ENCODE measurements at regions not wholly inside any gene's neighbourhood (a gene's known extent, or its start where the extent isn't known, plus 50 kb on each side); places are given as distances from the start of the nearest gene placed in this dataset.

GRCh38 chr14:96961895-96962294 lies 164.7 kb downstream of the VRK1 start:
- Histone ChIP-seq H3K4me1 (no peaks in the 10 kb centered on the region), H3K9me3 (peaks cover 0 to 45% (median 0%) of the 10 kb centered on the region in 3 donors), H3K4me3 (no peak overlapping the region), H3K36me3 (no peaks in the 10 kb centered on the region), H3K27ac (no peak overlapping the region), H3K27me3 (peaks cover 4% of the 10 kb centered on the region)
- 0 to 44% methylated on average over 1 to 2 of the region's 2 CpGs for WGBS, 2 donors (ENCODE audit: low coverage in 1 of 2)
- no peak for TF ChIP-seq POLR2A (IDR thresholded peaks at IDR 0.05)
- no peak for TF ChIP-seq POLR2AphosphoS5 (IDR thresholded peaks at IDR 0.05)
- TF ChIP-seq EP300 (IDR thresholded peaks at IDR 0.05) = no peak
- no peak for TF ChIP-seq CTCF (IDR thresholded peaks at IDR 0.05)
- no peak for ATAC-seq

DNA sequence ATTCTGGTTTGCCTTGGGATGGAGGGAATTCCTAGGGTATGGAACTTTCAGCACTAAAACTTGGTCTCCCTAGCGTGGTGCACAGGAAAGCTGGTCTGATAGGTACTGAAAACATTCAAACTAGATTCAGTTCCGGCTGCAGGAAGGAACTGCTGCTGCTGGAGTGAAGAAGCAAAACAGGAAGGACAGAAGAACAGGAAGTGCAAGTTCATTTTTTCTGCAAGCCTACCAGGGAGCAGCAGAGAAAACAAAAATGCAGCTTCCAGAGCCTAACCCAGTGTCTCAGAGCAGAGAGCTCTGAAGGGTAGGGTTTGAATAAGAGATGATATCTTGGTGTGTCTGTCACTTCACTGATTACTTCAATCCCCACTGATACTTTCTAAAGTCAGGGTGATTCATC lies 165.2 kb downstream of the VRK1 start:
- no peaks in the 10 kb centered on the region for H3K36me3 ChIP-seq
- H3K27me3 ChIP-seq = peaks cover 4% of the 10 kb centered on the region
- H3K4me1 ChIP-seq = no peaks in the 10 kb centered on the region
- no peak overlapping the region for H3K4me3 ChIP-seq
- 39 to 43% methylated on average over 2 of the region's 2 CpGs for WGBS, 2 donors (ENCODE audit: low coverage in 1 of 2)
- TF ChIP-seq EP300 (IDR thresholded peaks at IDR 0.05) (no peak), POLR2AphosphoS5 (IDR thresholded peaks at IDR 0.05) (no peak), CTCF (IDR thresholded peaks at IDR 0.05) (no peak), POLR2A (IDR thresholded peaks at IDR 0.05) (no peak)
- H3K27ac ChIP-seq = no peak overlapping the region
- ATAC-seq = no peak
- H3K9me3 ChIP-seq = peaks cover 0 to 49% (median 0%) of the 10 kb centered on the region in 3 donors

GRCh38 chr14:96964726-96965415 lies 167.7 kb downstream of the VRK1 start:
- ATAC-seq = no peak
- Histone ChIP-seq H3K9me3 (peaks cover 0 to 52% (median 0%) of the 10 kb centered on the region in 3 donors), H3K4me3 (no peak overlapping the region), H3K36me3 (no peaks in the 10 kb centered on the region), H3K4me1 (no peaks in the 10 kb centered on the region), H3K27me3 (no peaks in the 10 kb centered on the region), H3K27ac (no peak overlapping the region)
- WGBS, 2 donors (ENCODE audit: low coverage in 1 of 2) = 94 to 96% methylated on average over 9 to 24 of the region's 25 CpGs
- TF ChIP-seq CTCF (IDR thresholded peaks at IDR 0.05) (no peak), POLR2AphosphoS5 (IDR thresholded peaks at IDR 0.05) (no peak), POLR2A (IDR thresholded peaks at IDR 0.05) (no peak), EP300 (IDR thresholded peaks at IDR 0.05) (no peak)

GRCh38 chr14:96965885-96966595 lies 168.9 kb downstream of the VRK1 start:
- no peak for ATAC-seq
- no peak overlapping the region for H3K27ac ChIP-seq
- no peaks in the 10 kb centered on the region for H3K36me3 ChIP-seq
- peaks cover 0 to 52% (median 0%) of the 10 kb centered on the region in 3 donors for H3K9me3 ChIP-seq
- no peak overlapping the region for H3K4me3 ChIP-seq
- no peaks in the 10 kb centered on the region for H3K4me1 ChIP-seq
- no peaks in the 10 kb centered on the region for H3K27me3 ChIP-seq
- 68 to 77% methylated on average over 11 of the region's 11 CpGs for WGBS, 2 donors (ENCODE audit: low coverage in 1 of 2)
- TF ChIP-seq EP300 (IDR thresholded peaks at IDR 0.05) = no peak
- TF ChIP-seq CTCF (IDR thresholded peaks at IDR 0.05) = no peak
- no peak for TF ChIP-seq POLR2A (IDR thresholded peaks at IDR 0.05)
- TF ChIP-seq POLR2AphosphoS5 (IDR thresholded peaks at IDR 0.05) = no peak

DNA sequence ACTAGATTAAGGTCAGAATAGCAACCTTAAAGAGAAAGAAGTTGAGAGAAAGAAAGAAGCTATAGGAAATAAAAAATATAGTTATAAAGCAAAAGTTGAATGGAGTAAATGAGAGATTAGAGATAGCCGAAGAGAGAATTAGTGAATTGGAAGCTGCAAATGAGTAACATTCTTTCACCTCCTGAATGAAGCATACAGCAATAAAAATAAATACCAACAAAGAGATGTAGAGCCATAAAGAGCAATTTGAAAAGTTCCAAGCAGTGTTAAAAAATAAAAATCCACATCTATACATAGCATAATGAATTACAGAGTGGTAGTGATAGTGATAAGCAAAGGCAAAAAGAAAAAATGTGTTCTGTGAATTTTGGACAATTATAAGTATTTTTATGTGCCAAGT lies 177.9 kb downstream of the VRK1 start:
- Histone ChIP-seq H3K9me3 (peaks cover 0 to 31% (median 0%) of the 10 kb centered on the region in 3 donors), H3K4me3 (no peak overlapping the region), H3K36me3 (no peaks in the 10 kb centered on the region), H3K27me3 (no peaks in the 10 kb centered on the region), H3K27ac (no peak overlapping the region), H3K4me1 (no peaks in the 10 kb centered on the region)
- ATAC-seq = no peak
- TF ChIP-seq EP300 (IDR thresholded peaks at IDR 0.05) = no peak
- no peak for TF ChIP-seq CTCF (IDR thresholded peaks at IDR 0.05)
- no peak for TF ChIP-seq POLR2A (IDR thresholded peaks at IDR 0.05)
- no peak for TF ChIP-seq POLR2AphosphoS5 (IDR thresholded peaks at IDR 0.05)
- 93% methylated on average over 1 of the region's 1 CpG; no CpG with 5 or more reads in 1 of the 2 donors for WGBS, 2 donors (ENCODE audit: low coverage in 1 of 2)
